ENCODE measurements at regions not wholly inside any gene's neighbourhood (a gene's known extent, or its start where the extent isn't known, plus 50 kb on each side); places are given as distances from the start of the nearest gene placed in this dataset.

DNA sequence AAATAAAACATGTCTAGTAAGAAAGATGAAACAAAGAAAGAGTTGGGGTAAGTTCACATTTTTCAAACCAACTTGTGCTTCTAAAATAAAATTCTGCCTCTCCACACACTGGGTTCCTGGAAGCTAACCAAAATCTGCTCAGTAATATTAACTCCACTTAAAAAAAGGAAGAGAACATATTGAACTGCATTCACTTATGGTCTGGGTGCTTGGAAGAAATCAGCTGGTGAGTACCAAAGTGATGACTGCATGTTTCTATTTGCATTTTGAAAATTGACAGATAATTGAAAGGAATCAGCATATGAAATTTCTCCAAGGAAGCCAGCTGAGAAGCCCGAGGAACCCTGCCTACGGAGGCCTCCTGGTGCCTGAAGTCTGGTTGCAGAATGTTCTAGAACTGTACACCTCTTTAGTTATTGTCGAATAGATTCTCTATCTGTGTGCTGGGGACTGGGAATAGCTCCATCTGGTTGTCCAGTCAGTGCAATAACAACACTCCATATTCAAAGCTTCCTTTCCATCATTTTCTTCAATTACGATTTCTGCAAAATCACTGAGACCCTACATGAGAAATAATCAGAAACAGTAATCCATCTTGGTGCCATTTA lies 836.1 kb downstream of the VRK1 start (continued):
- TF ChIP-seq, protein P1, sequence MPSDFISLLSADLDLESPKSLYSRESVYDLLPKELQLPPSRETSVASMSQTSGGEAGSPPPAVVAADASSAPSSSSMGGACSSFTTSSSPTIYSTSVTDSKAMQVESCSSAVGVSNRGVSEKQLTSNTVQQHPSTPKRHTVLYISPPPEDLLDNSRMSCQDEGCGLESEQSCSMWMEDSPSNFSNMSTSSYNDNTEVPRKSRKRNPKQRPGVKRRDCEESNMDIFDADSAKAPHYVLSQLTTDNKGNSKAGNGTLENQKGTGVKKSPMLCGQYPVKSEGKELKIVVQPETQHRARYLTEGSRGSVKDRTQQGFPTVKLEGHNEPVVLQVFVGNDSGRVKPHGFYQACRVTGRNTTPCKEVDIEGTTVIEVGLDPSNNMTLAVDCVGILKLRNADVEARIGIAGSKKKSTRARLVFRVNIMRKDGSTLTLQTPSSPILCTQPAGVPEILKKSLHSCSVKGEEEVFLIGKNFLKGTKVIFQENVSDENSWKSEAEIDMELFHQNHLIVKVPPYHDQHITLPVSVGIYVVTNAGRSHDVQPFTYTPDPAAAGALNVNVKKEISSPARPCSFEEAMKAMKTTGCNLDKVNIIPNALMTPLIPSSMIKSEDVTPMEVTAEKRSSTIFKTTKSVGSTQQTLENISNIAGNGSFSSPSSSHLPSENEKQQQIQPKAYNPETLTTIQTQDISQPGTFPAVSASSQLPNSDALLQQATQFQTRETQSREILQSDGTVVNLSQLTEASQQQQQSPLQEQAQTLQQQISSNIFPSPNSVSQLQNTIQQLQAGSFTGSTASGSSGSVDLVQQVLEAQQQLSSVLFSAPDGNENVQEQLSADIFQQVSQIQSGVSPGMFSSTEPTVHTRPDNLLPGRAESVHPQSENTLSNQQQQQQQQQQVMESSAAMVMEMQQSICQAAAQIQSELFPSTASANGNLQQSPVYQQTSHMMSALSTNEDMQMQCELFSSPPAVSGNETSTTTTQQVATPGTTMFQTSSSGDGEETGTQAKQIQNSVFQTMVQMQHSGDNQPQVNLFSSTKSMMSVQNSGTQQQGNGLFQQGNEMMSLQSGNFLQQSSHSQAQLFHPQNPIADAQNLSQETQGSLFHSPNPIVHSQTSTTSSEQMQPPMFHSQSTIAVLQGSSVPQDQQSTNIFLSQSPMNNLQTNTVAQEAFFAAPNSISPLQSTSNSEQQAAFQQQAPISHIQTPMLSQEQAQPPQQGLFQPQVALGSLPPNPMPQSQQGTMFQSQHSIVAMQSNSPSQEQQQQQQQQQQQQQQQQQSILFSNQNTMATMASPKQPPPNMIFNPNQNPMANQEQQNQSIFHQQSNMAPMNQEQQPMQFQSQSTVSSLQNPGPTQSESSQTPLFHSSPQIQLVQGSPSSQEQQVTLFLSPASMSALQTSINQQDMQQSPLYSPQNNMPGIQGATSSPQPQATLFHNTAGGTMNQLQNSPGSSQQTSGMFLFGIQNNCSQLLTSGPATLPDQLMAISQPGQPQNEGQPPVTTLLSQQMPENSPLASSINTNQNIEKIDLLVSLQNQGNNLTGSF (CRISPR knock-in tag; IDR thresholded peaks at IDR 0.05) = no peak
- no peak for TF ChIP-seq SALL1 (CRISPR knock-in tag; IDR thresholded peaks at IDR 0.05)

DNA sequence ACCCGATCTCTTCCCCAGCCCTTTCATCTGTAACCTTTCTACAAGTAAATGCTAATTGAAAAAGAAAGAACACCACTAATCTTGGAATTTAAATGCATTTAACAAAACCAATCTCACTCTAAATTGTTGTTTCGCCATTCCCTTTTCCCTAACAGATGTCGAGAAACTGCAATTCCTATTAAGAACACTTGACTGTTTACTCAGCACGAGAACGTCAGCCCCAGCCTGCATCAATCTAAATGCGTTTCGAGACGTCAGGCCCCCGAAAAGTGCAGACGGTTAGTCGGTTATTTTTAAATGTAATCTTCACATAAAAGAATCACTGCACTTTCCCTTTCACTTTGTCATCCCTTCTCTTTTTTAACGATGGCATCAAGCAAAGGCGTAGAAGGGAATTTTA lies 837.6 kb downstream of the VRK1 start:
- no peak overlapping the region for H3K4me3 ChIP-seq (replicated peaks in 1 of 3; ENCODE audit: insufficient read depth in 1 of 3, low read depth in 2 of 3, low read length in 3 of 3)
- no peak overlapping the region for H3K4me2 ChIP-seq (ENCODE audit: low read depth, low read length)
- intact Hi-C loops (cut with micrococcal nuclease; ENCODE audit: unreplicated experiment) (no loop called here), in situ Hi-C loops (cut with HindIII; ENCODE audit: extremely low pct_ligation_motif_present, low pct_unique_long_range_greater_than_20kb) (no loop called here)
- ChIA-PET CTCF (ENCODE audit: low intra/inter-chr PET ratio, low total read pairs) (no interaction called here), POLR2A (no interaction called here)
- no peaks in the 10 kb centered on the region for H3K27me3 ChIP-seq (ENCODE audit: control insufficient read depth in 1 of 2, insufficient read depth in 2 of 2, low read length in 2 of 2)
- H3K9me3 ChIP-seq (ENCODE audit: low read length) = peaks cover 83% of the 10 kb centered on the region
- FAIRE-seq (no peak), ATAC-seq (no peak), DNase-seq (ENCODE audit: low spot score) (no peak)
- H4K20me1 ChIP-seq (ENCODE audit: insufficient read depth, low read length) = no peaks in the 10 kb centered on the region
- no peaks in the 10 kb centered on the region for H3K36me3 ChIP-seq (replicated peaks in 1 of 2; ENCODE audit: control insufficient read depth in 1 of 2, insufficient read depth in 2 of 2, low read length in 2 of 2)
- H3K79me2 ChIP-seq (ENCODE audit: insufficient read depth, low read length) = no peaks in the 10 kb centered on the region
- no peaks in the 10 kb centered on the region for H3K4me1 ChIP-seq (ENCODE audit: insufficient read depth, low read length)
- H3K27ac ChIP-seq (ENCODE audit: extremely low read length, insufficient read depth, low read length) = no peak overlapping the region
- WGBS (ENCODE audit: low lambda C conversion rate) = 19% methylated on average over 13 of the region's 13 CpGs
- no peak overlapping the region for H3K9ac ChIP-seq (ENCODE audit: insufficient read depth, low read depth, low read length)
- H2AFZ ChIP-seq (ENCODE audit: low read length) = no peak overlapping the region
- no TSS peak for BruUV-seq (replicated peaks)
- no peak for TF ChIP-seq KDM4B (CRISPR knock-in tag; IDR thresholded peaks at IDR 0.05)
- no peak for TF ChIP-seq ETV6 (CRISPR knock-in tag; conservative IDR thresholded peaks at IDR 0.05)
- TF ChIP-seq, protein P2, sequence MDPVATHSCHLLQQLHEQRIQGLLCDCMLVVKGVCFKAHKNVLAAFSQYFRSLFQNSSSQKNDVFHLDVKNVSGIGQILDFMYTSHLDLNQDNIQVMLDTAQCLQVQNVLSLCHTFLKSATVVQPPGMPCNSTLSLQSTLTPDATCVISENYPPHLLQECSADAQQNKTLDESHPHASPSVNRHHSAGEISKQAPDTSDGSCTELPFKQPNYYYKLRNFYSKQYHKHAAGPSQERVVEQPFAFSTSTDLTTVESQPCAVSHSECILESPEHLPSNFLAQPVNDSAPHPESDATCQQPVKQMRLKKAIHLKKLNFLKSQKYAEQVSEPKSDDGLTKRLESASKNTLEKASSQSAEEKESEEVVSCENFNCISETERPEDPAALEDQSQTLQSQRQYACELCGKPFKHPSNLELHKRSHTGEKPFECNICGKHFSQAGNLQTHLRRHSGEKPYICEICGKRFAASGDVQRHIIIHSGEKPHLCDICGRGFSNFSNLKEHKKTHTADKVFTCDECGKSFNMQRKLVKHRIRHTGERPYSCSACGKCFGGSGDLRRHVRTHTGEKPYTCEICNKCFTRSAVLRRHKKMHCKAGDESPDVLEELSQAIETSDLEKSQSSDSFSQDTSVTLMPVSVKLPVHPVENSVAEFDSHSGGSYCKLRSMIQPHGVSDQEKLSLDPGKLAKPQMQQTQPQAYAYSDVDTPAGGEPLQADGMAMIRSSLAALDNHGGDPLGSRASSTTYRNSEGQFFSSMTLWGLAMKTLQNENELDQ (CRISPR knock-in tag; IDR thresholded peaks at IDR 0.05; ENCODE audit: borderline replicate concordance) = no peak
- no peak for TF ChIP-seq SMAD1 (CRISPR knock-in tag; IDR thresholded peaks at IDR 0.05; ENCODE audit: borderline replicate concordance, low read depth)
- no peak for TF ChIP-seq ZNF577 (CRISPR knock-in tag; IDR thresholded peaks at IDR 0.05; ENCODE audit: borderline replicate concordance, low read depth)
- TF ChIP-seq SIX4 (CRISPR knock-in tag; IDR thresholded peaks at IDR 0.05) = no peak
- TF ChIP-seq, protein P3, sequence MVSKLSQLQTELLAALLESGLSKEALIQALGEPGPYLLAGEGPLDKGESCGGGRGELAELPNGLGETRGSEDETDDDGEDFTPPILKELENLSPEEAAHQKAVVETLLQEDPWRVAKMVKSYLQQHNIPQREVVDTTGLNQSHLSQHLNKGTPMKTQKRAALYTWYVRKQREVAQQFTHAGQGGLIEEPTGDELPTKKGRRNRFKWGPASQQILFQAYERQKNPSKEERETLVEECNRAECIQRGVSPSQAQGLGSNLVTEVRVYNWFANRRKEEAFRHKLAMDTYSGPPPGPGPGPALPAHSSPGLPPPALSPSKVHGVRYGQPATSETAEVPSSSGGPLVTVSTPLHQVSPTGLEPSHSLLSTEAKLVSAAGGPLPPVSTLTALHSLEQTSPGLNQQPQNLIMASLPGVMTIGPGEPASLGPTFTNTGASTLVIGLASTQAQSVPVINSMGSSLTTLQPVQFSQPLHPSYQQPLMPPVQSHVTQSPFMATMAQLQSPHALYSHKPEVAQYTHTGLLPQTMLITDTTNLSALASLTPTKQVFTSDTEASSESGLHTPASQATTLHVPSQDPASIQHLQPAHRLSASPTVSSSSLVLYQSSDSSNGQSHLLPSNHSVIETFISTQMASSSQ (IDR thresholded peaks at IDR 0.05; ENCODE audit: low read depth) = no peak
- TF ChIP-seq, protein P3 (CRISPR knock-in tag; IDR thresholded peaks at IDR 0.05; ENCODE audit: borderline replicate concordance) = no peak
- no peak for TF ChIP-seq YEATS4 (CRISPR knock-in tag; IDR thresholded peaks at IDR 0.05; ENCODE audit: borderline replicate concordance)
- TF ChIP-seq PHF21A (CRISPR knock-in tag; IDR thresholded peaks at IDR 0.05) = no peak

All from HepG2 (cell line).